Pulmonary artery endothelial cell (primary cell): ENCODE measurements at regions not wholly inside any gene's neighbourhood (a gene's known extent, or its start where the extent isn't known, plus 50 kb on each side); places are given as distances from the start of the nearest gene placed in this dataset.
"Not testable (repeated sequence)": the region's sequence is repeated elsewhere in the genome, so short reads cannot be mapped to it uniquely, and the experiment has no call there.

ENCODE experiments used
- DNase-seq: peaks from one replicate; pipeline ENCODE4 v3.0.0-alpha.2; 2011; ENCODE audit warnings: low read depth, low spot score

DNA sequence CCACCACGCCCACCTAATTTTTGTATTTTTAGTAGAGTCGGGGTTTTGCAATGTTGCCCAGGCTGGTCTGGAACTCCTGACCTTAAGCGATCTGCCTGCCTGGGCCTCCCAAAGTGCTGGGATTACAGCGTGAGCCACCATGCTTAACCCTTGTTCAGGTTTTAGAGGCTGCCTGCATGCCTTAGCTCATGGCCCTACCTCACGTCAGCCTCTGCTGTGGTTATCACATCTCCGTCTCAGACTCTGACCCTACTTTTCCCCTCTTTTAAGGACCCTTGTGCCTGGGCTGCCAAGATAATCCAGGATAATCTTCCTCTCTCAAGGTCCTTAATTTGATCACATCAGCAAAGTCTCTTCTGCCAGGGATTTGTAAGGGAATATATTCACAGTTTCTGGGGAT lies 98.2 kb upstream of the PMAIP1 start:
- no peak for DNase-seq

DNA sequence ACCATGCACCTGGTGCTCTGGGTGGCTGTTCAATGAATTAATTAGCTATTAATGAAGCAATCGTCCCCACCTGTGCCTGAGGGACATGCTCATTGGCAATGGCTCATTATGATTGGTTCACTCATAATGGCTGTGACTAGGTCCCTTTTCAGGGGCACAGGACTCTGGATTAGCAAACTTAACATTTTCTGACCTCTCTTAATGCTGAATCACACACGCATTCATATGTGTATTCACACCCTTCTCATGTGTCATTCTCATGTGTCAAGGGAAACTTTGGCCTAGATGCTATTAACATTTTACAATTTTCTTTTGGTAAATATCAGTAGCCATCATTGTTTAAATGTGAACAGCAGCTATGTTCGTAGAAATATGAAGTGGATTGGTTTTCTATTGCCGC lies 98.9 kb upstream of the PMAIP1 start:
- no peak for DNase-seq

DNA sequence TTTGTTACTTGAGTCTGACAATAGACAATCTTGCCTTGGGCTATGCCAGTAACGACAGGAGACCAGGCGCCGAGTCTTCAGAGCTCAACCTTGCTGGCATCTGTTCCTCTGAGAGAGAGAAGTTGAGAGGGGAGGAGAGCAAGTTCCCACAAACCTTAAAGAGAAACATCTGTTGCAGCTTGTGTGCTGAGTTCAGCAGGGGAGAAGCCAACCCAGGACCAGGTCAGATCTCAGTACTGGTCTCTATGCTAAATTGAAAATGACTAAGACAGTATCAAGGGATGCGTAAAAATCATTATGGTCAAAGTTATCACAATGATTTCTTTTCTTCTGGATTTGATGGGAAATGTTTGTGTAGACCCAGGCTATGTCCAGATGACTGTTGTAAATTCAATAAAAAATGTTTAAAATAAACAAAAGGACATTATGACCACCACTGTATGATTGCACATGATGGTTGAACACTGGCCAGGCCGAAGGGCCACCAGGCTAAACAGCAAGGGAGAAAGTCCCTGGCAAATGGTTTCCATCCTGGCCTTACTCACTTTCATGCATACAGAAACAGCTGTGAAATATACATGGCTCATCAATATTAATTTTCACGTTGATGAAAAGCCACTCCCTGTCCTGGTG lies 100.3 kb upstream of the PMAIP1 start:
- no peak for DNase-seq

DNA sequence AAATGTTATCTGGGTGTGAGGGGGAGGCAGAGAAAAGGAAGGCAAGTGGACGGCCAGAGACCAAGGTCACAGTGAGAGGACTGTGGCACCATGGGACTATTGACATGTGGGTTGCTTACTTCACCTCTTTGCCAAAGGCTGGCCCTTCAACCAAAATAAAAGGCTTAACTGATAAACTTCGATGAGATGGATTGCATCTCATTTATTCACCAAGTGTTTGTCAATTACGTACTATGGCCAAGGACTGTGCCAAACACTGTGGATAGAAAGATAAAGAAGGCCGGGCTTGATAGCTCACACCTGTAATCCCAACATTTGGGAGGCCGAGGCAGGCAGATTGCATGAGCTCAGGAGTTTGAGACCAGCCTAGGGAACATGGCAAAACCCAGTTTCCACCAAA lies 98.7 kb upstream of the CCBE1 start:
- DNase-seq, result no peak

DNA sequence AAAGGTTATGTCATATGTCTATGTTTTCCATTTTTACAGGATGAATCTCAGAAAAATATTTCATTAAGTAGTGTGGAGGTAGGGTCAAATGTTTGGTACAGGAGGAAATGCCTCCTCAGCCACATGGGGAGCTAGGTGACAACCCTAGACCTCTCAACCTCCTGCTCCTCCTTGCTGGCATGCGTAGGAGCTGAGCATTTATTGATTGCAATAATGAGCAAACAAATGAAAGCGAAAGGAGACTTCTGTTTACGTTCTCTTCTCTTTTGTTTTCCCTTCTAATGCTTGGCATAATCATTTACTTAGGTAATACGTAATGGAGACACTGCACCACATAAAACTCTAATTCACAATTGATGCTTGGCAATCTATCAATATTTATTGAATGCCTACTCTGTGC lies 95.1 kb upstream of the CCBE1 start:
- no peak for DNase-seq

DNA sequence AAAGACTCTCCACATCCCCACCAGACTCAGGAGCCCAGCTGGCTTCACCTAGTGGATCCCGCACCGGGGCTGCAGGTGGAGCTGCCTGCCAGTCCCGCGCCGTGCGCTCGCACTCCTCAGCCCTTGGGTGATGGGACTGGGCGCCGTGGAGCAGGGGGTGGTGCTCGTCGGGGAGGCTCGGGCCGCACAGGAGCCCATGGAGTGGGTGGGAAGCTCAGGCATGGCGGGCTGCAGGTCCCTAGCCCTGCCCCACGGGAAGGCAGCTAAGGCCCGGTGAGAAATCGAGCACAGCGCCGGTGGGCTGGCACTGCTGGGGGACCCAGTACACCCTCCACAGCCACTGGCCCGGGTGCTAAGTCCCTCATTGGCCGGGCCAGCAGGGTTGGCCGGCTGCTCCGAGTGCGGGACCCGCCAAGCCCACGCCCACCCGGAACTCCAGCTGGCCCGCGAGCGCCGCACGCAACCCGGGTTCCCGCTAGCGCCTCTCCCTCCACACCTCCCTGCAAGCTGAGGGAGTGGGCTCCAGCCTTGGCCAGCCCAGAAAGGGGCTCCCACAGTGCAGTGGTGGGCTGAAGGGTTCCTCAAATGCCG lies 93.2 kb upstream of the CCBE1 start:
- not testable (repeated sequence) for DNase-seq

DNA sequence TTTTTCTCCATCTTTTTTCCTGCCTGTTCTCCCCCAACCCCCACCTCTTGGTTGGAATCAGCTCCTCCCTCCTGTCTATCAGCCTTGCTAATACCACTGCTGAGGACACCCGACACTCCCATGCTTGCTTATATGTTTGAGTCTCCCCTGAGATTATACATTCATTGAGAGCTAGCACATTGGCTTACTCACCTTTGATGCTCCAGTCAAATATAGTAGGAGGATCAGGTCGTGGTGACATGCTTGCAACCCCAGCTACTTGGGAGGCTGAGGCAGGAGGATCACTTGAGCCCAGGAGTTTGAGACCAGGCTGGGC lies 91.5 kb upstream of the CCBE1 start:
- DNase-seq, result no peak

DNA sequence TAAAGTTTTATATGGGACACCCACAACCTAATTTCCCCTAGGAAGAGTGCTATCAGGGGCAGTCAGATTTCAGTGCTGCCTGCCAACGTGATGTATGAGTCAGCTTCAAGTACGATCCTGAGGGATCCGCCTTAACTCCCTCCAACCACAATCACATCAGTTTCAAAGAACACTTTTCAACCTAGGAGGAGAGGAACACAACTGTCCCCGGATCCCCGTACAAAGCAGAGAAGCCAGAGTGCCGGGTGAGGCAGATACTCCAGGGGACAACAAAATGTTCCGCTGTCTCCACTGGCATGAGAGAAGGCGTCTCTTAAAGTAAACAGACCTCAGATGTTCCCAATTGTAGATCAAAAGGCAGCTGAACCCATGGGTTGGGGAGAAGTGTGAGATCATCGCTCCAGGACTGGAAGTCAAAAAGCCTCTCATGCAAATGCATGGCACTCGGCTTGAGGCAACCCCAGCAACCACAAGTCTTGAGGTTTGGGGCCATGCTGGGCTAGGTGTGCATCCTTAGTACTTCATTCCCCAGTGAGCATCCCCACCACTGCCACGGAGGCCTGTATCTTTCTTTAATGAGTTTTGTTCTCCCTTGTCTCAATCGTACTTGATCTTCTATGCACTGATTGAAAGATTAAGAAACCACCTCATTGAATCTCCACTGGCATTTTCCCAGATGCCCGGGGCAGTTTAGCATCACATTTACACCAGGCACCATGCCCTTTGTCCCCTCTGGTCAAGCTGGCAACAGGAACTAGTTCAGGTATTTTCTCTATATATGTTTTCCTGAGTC lies 91.0 kb upstream of the CCBE1 start:
- no peak for DNase-seq

DNA sequence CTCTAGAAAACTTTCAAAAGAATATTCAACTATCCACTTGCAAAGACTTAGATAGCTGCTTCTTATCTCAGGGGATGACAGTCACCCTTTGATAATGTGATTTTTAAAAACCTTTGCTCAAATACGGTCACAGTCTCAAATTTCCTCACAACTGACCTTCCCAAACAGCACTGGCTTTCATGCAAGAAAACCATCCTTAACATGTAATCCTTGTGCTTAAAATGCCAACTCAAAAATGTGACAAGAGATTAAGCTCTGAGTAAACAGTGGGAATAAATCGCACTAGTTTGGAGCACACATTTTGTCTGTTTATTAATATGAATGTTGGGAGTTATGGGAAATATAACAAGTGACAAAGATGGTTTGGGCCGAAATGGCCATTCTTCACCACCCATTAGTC lies 87.5 kb upstream of the CCBE1 start:
- DNase-seq, result no peak

DNA sequence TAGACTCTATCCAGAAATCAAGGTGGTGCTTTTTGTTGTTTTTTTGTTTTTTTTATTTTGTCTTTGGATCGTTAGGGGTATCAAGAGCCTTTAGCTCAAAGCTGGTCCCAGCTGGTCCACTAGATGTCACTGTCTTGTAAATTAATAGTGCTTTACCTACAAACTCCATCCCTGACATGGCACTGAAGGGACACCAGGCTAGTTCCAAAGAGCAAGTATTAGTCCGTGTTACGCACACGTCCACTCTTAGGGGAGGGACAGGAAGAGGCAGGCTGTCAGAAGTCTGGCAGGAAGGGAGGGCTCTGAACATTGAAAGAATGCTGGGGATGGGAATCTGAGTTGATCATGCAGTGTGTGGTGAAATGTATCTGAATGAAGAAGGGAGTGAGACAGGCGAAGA lies 85.9 kb upstream of the CCBE1 start:
- DNase-seq, result peak; percentile 30

DNA sequence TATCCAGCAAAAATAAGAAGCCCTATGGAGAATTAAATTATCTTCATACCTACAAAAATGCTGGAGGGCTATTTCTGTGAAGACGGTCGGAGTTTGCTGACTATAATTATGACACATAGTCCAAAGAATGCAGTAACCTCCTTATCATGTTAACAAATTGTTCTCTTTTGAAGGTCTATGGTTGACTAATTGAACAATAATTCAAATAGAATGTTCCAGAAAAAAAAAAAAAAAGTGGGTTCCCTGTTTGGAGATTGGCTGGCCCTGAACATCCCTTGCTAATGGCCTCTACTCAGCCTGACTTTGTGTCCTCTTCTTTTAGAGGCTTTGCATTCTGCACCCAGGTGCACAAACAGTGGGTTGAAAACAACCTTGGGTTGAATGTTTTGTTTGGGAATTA lies 82.8 kb upstream of the CCBE1 start:
- peak; percentile 49 for DNase-seq

DNA sequence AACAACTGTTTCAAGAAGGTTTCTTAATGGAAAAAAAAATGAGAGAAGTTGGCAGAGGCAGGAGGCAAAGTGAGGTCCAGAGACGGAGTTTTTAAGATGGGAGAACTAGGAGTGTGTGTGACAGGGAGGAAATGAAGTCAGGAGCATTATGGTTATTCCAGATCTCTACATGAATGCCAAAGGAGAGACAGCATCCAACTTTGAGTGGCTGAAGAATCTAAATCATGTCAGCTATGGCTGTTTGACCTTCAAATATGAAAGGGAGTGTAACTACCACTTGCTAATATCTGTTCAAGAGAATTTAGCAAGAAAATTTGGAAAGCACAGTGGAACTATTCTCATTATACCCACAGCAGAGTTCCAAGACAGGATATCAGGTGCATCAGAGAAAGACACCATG lies 81.2 kb upstream of the CCBE1 start:
- no peak for DNase-seq

DNA sequence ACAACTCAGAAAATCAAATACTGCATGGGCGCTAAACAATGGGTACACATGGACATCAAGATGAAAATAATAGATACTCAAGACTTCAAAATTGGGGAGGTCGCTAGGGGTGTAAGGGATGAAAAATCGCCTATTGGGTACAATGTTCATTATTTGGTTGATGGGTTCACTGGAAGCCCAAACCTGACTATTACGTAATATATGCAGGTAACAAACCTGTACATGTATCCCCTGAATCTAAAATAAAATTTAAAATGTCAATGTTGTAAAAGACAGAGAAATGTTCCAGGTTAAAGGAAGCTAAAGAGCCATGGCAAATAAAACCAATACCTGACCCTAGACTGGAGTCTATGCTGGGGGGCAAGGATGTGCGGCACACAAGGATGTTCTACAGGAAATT lies 80.4 kb upstream of the CCBE1 start:
- DNase-seq, result no peak

DNA sequence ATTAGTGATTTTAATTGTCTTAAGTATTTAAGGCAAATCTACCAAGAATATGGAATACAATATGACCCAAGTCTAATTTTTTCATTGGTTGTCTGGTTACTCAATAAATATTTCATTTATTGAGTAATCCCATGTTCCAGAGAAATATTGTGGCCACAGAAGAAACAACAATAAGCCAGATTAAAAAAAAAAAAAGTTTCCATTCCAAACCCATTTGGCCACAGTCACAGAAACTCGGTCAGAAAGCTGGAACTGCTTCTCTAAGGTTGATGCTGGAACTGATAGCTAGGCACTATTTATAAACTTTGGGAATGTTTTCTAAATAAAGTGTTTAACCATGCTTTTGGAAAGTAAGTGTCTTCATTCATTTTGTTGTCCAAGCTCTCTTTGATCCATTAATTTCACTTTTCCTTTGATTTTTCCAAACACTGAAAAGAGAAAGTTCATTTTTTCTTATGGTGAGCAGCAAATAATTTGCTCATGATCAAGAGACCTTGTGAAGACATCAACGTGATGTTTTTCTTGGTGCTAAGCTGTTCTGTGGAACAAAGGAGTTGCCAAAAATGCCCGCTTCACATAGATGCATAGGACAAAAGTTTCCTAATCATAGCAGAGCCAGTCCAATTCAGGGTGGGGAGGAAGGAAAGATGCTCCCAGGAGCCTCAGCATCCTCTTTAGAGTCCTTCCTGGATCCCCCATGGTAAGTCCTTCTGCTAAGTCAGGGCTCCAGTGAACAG lies 72.1 kb upstream of the CCBE1 start:
- DNase-seq, result no peak

DNA sequence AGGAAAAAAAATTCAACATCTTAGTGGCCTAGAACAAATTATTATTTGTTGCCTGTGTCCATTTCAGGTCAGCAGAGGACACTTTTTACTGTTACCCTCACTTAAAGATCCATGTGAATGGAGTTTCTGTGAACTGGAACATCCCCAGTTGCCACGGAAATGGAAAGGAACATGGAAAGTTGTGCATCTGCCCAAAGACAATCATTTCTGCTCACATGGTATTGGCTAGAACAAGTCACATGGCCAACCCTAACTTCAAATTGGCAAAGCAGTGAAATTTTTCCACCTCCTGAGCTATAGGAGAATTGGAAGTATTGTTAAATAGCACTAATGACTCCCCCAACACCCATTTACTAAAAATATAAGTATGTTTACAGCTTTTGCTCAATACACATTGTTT lies 71.2 kb upstream of the CCBE1 start:
- DNase-seq, result no peak

DNA sequence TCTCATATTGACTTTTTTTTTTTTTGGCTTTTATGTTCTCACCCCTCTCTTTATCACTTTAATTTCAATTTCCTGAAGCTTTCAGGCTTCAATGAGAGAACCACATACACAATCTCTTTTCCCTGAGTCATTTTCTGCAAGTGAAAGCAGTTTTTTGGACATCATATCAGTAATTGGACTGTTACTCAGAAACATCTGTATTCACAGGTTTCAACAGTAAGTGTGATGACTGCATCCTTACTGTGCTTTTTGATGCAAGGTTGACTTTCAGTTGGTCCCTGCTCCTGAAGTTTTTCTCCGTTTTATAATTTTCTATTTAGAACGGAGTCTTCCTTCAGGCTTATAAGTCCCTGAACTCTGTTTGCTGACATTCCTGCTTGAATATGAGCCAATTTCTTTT lies 70.5 kb upstream of the CCBE1 start:
- no peak for DNase-seq

DNA sequence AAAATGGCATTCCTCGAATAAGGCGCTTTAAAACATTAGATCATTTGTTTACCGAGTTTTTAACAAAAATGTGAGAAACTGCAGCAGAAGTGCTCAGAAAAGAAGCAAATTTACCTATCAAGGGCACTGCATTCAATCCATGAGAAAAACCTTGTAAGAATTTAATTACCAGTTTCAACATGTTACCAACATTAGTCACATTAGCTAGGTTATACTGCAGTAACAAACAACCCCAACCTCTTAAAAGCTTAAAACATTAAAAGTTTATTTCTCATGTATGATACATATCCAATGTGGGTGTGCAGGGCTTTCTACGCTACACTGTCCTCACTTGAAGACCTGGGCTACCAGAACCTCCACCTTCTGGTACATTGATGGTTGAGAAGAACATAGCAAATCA lies 68.1 kb upstream of the CCBE1 start:
- DNase-seq, result no peak

DNA sequence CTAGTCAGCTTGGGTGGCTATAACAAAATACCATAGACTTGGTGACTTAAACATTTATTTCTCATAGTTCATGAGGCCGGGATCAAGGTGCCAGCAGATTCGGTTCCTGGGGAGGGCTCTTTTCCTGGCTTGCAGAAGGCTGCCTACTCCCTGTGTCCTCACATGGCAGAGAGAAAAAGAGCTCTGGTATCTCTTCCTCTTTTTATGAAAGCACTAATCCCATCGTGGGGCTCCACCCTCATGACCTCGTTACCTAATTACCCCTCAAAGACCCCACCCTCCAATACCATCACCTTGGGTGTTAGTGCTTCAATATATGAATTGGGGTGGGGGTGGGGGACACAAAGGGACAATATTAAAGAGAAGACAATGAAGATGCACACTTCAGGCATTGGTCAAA lies 67.1 kb upstream of the CCBE1 start:
- no peak for DNase-seq

DNA sequence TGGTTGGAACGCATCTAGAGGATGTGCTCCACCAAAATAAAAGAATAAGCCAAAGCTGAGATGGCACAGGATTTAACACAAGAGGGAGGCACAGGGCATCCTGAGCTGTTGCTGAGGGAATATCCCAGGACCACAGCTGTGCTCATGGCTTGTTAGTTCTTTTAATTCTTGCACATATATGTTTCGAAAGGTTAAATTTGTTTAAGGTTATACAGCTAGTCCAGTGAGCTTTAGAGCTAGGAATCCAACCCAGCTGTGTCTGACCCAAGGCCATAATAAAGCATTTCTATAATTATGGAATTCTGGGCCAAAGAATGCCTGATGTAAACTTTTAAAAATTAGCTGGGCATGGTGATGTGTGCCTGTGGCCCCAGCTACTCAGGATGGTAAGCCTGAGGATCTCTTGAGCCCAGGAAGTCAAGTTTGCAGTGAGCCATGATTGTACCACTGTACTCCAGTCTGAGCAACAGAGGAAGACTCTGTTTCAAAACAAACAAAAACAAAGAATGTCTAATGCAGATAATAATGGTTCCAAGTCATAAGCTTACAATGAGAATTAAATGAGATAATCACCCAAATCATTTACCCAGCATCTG lies 66.4 kb upstream of the CCBE1 start:
- DNase-seq, result no peak

DNA sequence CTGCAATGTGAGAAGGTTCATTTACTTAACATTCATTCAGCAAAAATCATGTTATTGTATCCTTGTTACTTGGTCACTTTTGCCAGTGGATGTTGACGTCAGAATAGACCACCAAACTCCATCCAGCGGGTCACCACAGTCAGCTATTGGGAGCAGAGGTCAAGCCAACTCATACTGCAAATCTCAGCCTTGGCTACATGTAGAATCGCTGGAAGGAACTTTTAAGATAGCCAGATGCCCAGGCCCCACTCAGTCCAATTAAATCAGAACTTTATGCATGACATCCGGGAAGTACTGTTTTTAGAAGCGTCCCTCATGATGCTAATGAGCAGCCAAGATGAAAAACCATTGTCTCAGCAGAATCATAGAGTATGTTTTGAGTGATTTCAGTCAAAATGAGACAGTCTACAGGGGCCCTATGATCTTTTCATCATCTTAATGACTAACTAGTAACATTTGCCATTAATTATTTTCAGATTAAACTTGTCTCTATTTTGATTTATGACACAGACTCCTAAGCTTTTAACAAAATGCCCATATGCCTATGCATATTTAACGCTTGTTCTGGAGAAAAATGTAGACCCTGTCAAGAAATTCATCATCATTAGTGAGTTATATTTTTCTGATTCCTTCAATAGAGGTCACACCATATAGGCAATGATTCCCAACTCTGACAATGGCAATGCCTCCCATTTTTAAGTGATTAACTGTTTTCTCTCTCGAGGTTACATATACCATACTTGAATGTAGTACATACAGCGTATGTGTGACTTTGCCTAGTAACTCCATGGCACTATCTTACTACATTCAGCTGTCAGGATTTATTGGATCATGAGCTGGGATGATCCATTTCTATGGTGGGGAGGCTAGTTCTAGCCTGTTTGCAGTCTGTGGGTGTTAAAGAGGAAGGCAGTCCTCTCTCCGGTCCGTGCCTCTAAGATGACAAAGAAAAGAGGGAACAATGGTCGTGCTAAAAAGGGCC lies 63.7 kb upstream of the CCBE1 start:
- no peak for DNase-seq

DNA sequence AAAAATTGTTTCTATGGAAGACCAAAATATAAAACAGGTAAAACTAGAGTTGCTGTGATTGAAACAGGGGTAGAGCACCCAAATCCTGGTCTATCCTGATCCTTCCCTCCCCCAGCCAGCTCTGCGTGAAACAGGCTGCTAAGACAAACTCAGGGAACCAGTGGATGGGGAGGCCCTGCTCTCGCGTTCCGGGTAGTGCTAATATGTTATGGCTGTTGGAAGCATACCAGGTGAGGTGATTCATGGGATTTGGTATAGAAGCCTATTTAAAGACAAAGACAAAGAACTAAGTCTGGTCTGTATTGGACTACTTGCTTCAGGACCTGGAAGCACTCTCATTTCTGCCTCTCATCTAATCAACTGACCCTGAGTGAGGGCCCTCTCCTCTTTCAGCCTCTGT lies 63.0 kb upstream of the CCBE1 start:
- no peak for DNase-seq
